ENCODE measurements at regions not wholly inside any gene's neighbourhood (a gene's known extent, or its start where the extent isn't known, plus 50 kb on each side); places are given as distances from the start of the nearest gene placed in this dataset.
A peak's percentile ranks its signal among the peaks of the same experiment; 100 is the strongest.
"Not testable (repeated sequence)": the region's sequence is repeated elsewhere in the genome, so short reads cannot be mapped to it uniquely, and the experiment has no call there.

GRCh38 chr3:197459571-197459970, 96.2 kb downstream of the BDH1 start:
- DNase-seq (ENCODE audit: extremely low read depth in 1 of 2, low read depth in 1 of 2) = not testable (repeated sequence)

- no peak for DNase-seq (ENCODE audit: extremely low read depth in 1 of 2, low read depth in 1 of 2)
Measured at GRCh38 chr3:197458906-197459470, 96.8 kb downstream of the BDH1 start.

DNA sequence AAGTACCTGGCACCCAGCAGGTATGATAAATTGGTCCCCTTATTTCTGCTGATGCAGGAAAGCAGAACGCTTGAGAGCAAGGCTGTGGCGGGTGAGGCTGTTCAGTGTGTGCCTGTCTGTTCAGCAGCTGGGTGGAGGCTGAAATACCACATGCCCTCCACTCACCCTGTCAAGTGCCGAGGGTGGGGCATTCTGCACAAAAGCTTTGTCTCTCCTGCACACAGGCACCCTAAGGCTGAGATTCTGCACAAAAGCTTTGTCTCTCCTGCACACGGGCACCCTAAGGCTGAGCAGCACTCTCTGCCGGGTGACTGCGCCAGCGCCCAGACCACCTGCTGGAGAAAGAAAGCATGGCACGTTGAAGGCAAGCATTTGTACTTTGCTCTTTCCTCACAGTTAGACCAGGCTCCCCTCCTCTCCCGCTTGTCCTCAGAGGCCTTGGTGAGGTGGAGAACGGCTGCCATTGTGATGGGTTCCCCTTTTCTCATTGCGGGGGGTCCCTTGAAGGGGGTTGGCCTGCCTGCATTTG, 97.5 kb downstream of the BDH1 start:
- no peak for DNase-seq (ENCODE audit: extremely low read depth in 1 of 2, low read depth in 1 of 2)

- DNase-seq (ENCODE audit: extremely low read depth in 1 of 2, low read depth in 1 of 2) = peak in 1 of 2 donors; percentile 14
Measured at GRCh38 chr3:197456261-197457091, 99.3 kb downstream of the BDH1 start.

DNA sequence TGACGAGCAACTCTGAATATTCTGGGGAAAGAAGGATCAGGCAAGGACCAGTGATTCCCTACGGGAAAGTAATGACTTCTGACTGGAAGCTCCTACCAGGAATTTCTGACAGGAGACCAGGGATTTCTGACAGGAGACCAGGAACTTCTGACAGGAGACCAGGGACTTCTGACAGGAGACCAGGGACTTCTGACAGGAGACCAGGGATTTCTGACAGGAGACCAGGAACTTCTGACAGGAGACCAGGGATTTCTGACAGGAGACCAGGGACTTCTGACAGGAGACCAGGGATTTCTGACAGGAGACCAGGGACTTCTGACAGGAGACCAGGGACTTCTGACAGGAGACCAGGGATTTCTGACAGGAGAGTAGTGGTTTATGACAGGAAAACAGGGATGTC, 100.9 kb downstream of the BDH1 start:
- DNase-seq (ENCODE audit: extremely low read depth in 1 of 2, low read depth in 1 of 2) = not testable (repeated sequence)

GRCh38 chr3:197454014-197454413, 101.8 kb downstream of the BDH1 start:
- DNase-seq (ENCODE audit: extremely low read depth in 1 of 2, low read depth in 1 of 2) = no peak

DNA sequence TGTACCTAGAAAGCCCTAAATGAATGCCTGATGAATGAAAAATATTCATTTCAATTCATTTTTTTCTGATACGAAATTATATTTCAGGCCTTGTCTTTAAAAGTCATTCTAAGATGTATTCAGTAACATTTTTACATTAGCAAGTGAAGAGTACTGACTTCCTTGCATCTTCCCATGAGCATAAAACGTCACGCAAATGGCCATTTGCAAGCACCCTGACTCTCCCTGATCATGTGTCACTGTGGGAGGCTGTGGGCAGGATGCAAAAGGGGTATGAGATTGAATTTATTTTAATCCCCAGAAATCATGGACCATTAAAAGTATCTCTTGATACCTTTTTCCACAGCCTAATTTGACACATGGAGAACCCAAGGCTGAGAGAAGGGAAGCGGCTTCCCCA, 105.0 kb downstream of the BDH1 start:
- no peak for DNase-seq (ENCODE audit: extremely low read depth in 1 of 2, low read depth in 1 of 2)

DNA sequence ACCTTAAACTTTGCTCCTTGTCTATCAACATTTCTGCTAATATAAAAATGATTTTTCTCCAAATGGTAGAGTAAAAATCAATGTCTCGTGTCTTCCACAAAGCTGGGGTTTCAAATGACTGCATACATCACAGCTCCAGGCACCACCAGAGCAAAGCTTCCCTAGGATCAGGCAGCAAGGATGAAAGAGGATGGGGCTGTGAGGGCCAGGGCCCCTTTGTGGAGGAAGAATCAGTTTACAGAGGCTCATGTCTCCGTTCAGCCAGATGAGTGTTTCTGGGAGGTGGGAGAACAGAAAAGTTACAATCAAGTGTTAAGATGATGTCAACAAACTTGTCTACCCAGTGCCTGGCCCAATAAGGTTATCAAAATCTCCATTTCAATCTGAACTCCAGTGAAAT, 105.5 kb downstream of the BDH1 start:
- no peak for DNase-seq (ENCODE audit: extremely low read depth in 1 of 2, low read depth in 1 of 2)

DNA sequence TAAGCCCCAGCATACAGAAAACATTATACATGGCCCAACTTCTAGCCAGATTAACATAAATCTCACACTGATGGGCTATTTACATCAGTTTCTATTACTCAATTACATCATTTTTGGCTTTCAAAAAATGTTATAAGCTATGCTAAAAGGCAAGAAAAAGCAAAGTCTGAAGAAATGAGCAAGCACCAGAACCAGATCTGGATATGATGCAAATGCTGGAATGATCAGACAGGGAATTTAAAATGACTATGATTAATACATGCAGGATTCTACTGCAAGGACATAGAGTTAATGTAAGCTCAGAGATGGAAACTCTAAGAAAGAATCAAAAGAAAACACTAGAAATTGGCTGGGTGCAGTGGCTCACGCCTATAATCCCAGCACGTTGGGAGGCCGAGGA, 106.6 kb downstream of the BDH1 start:
- not testable (repeated sequence) for DNase-seq (ENCODE audit: extremely low read depth in 1 of 2, low read depth in 1 of 2)

DNA sequence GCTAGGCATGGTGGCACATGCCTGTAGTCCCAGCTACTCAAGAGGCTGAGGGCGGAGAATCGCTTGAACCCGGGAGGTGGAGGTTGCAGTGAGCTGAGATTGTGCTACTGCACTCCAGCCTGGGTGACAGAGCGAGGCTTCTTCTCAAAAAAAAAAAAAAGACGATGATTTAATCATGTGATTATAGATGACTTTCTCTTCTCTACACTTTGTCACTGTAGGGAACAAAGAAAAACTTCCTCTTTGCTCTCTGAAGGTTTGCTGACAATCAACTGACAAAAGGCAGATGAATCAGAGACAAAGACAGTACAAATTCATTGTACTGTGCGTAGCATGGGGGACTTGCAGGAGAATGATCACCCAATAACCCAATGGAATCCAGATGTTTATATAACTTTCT, 108.0 kb downstream of the BDH1 start:
- DNase-seq (ENCODE audit: extremely low read depth in 1 of 2, low read depth in 1 of 2) = not testable (repeated sequence)

DNA sequence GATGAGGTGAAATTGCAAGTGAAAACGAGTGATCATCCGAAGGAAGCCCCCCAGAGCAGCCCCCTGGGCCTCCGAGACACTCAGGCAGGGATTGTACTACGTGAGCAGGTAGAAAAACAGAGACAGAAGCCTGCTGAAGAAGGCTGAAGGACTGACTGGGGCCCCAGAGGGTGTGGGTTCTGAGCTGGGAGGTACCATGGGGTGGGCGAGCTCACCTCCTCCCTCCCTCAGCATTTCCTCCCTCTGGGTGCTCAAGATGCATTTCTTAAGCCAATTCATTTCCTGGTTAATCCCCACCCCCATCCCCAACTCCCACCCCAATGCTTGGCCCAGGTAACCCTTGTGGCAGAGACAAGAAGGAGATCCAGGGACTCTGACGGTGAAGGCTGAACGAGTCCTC, 108.7 kb downstream of the BDH1 start:
- no peak for DNase-seq (ENCODE audit: extremely low read depth in 1 of 2, low read depth in 1 of 2)

- DNase-seq (ENCODE audit: extremely low read depth in 1 of 2, low read depth in 1 of 2) = no peak
Measured at GRCh38 chr3:197446700-197447056, 109.1 kb downstream of the BDH1 start.

DNA sequence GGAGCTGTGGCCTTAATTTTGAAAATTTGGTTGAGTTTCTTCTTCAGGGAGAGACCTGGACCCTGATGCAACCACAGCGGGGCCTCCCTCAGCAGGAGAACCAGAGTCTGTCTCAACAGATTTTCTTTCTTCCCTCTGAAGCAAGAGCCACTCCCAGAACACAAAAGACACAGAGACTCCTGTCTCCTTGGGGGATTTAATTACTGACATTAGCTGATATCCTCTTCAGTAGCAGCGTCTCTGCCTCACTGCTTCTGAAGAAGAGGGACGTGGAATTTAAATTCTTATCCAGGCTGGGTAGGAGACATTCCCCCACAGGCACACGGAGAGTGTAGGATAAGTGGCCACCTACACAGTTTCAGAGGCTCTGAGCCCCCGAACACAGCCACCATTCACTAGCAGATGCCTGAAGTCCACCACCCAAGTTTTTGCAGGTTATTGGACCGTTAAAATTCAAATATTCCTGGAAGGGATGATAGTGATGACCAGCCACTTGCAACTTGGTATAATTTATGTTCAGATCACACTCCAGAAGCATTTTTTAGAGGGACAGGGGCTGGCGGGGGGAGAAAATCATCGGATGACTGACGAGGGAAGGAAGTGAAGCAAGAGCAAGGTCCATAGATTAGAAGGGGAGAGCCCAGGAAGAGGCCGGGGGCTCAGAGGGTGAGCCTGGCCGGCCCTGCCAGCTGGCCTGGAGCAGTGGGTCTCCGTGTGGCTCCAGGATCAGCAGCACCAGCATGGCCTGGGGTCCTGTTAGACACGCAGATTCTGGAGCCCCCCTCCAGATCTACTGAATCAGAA, 109.7 kb downstream of the BDH1 start:
- DNase-seq (ENCODE audit: extremely low read depth in 1 of 2, low read depth in 1 of 2) = no peak

DNA sequence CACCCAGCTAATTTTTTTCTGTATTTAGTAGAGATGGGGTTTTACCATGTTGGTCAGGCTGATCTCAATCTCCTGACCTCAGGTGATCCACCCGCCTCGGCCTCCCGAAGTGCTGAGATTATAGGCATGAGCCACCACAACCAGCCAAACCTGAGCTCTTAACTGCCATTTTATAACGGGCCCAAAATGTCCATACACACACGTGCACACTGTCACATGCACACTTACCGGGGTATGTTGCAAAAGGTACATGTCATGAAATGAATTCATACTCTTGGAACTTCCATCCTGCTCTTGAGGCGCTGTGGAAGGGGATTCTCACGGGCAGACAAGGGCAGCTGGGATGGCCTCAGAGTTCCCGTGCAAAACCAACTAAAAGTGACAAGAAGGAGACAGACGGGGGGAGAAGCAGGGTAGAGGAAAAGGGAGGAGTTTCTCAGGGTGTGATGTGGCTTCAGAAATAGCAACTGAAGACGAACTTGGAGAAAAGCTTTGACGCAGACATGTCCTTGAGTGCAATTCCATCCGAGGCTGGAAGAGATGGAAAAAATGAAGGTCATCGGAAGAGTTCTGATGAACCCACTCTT, 110.9 kb downstream of the BDH1 start:
- DNase-seq (ENCODE audit: extremely low read depth in 1 of 2, low read depth in 1 of 2) = no peak

- no peak for DNase-seq (ENCODE audit: extremely low read depth in 1 of 2, low read depth in 1 of 2)
Measured at GRCh38 chr3:197443506-197443905, 112.3 kb downstream of the BDH1 start.

DNA sequence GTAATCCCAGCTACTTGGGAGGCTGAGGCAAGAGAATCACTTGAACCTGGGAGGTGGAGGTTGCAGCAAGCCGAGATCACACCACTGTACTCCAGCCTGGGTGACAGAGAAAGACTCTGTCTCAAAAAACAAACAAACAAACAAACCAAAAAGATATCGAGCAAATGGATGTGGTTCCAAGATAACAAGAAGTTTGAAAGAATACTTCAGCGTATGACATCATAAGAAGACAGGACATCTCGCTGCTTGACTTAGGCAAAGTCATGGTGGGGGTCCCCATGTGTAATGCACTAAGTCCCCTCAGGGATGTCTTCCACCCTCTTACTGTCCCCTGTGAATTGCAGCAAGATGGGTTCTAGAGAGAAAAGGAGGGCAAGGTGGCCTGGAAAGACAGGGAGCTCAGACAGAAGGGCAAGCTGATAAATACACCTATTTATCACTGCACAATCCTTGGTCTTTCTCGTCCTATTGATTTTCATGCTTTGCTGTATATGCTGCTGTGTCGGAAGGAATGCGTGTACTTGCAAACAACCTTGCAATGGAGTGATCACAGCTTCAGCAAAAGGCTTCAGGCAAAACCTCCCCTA, 115.0 kb downstream of the BDH1 start:
- no peak for DNase-seq (ENCODE audit: extremely low read depth in 1 of 2, low read depth in 1 of 2)

DNA sequence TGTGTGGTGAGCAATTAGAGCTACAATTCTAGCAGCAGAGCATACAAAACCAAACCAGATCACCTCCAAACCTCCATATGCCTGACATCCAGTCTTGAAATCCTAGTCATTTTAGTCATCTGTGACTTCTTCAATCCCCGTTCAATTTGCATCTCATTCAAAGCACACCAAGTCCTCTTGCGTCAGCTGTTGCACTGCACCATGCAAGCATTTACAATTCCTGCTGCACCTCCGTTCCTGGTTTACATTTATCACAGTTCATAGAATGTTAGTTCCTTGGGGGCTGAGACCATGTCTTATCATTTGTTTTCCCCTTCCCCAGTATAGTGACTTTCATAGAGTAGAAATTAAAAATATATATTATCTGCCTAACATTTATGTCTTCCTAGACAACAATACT, 116.9 kb downstream of the BDH1 start:
- no peak for DNase-seq (ENCODE audit: extremely low read depth in 1 of 2, low read depth in 1 of 2)

GRCh38 chr3:197435426-197435825, 120.3 kb downstream of the BDH1 start:
- no peak for DNase-seq (ENCODE audit: extremely low read depth in 1 of 2, low read depth in 1 of 2)

- no peak for DNase-seq (ENCODE audit: extremely low read depth in 1 of 2, low read depth in 1 of 2)
Measured at GRCh38 chr3:197434830-197435229, 120.9 kb downstream of the BDH1 start.

DNA sequence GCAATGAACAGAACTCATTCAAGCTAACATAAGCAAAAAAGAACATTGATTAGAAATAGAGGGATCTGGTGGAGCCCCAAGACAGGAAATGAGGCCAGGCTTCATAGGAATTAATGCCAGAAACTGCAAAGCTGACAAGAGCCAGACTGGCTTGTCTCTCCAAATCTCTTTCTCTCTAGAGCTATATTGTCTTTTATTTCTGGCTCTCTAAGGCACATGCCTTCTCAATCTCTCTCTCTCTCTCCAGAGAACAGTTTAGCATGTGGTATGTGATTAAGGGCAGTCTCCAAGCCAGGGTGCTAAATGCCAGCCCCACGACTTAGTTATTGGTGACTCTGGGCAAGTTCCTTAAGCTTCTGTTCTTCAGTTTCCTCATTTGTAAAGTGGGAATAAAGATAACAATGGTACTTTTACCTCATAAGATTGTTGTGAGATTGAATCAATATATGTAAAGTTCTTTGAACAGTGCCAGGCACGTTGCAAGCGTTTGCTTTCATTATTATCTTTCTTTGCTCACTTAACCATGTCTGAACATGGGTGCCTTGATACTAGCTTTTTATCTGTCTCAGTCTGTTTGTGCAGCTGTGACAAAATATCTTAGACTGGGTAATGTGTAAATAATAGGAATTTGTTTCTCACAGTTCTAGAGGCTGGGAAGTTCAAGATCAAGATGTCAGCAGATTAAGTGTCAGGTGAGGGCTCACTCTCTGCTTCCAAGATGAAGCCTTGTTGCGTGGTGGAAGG, 123.2 kb downstream of the BDH1 start:
- no peak for DNase-seq (ENCODE audit: extremely low read depth in 1 of 2, low read depth in 1 of 2)
